ENCODE measurements at regions not wholly inside any gene's neighbourhood (a gene's known extent, or its start where the extent isn't known, plus 50 kb on each side); places are given as distances from the start of the nearest gene placed in this dataset.
"Not testable (repeated sequence)": the region's sequence is repeated elsewhere in the genome, so short reads cannot be mapped to it uniquely, and the experiment has no call there.

DNA sequence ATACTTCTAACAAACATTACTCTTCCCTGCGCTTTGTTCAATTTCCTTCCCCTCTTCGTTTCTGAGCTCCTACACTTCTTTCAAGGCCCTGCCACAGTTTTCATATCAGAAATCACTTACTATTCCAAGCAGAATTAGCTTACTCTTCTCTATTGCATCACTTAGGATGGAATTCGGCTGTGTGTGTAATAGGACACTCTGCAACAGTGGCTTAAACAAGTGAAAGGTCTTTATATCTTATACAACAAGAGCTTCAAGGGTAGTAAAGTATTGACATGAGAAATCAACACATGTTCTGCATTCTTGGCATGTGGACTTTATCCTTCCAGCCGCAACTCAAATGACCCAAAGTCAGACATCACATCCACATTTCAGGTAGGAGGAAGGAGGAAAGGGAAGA, 279.6 kb downstream of the PCDH20 start:
- no peak for FAIRE-seq

DNA sequence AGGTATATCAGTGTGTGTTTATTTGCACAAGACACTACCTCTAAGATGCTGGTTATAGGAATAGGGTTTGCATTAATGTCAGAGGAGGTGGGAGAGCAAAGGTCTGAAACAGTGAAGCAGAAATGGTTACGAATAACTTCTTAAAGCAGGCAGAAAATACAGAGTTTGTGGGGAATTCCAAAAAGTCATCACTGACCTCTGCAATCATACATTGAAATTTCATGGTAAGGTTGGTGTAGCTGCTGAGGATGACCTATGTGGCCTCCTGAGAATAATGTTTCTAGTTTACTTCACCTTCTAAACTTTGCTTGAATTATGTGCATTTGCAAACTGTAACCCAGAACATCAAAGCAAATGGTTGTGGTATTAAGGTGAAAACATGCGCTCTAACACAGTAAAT, 280.1 kb downstream of the PCDH20 start:
- no peak for FAIRE-seq

GRCh38 chr13:61128850-61129645, 286.6 kb downstream of the PCDH20 start:
- FAIRE-seq, result no peak

DNA sequence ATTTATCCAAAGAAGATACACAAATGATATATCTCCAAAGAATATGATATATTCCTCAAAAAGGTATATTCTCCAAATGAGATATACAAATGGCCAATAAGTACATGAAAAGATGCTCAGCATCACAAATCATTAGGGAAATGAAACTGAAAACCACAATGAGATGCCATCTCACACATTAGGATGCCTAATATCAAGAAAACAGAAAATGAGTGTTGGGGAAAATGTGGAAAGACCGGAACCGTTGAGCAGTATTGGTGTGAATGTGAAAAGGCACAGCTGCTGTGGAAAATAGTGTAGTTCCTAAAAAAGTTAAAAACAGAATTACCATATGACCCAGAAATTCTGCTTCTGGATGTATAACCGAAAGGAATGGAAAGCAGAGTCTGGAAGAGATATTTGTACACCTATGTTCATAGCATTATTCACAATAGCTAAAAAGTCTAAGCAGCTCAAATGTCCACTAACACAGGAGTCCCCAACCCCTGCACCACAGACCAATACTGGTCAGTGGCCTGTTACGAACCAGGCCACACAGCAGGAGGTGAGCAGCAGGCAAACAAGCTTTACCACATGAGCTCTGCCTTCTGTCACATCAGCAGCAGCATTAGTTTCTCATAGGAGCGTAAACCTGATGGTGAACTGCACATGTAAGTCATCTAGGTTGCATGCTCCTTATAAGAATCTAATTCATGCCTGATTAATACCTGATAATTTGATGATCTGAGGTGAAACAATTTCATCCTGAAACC, 291.9 kb downstream of the PCDH20 start:
- no peak for FAIRE-seq

DNA sequence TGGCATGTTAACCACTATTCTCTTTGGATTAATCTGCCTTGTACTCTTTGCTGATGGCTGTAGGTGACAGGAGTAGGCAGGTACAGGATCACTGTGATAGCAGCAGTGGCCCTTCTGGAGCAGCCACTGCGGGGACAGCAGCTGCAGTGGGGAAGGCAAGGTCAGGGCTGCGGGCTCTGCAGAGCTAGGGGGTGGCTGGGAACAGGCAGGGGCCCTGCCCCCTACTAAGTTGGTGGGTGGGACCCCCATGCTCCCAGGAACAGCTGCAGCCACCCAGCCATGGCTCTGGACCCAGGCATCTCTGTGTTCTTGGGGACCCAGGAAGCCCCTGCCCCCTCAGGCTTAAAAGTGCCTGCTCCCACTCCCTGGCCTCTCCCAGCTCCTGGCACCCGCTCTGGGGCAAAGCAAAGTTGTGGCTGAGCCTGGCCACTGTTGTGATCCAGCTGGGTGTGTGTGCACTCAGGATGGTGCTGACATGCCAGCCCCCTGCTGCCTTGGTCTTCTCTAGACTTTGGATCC, 302.4 kb downstream of the PCDH20 start:
- no peak for FAIRE-seq

GRCh38 chr13:61111529-61111928, 304.1 kb downstream of the PCDH20 start:
- no peak for FAIRE-seq

GRCh38 chr13:61110732-61111131, 304.9 kb downstream of the PCDH20 start:
- no peak for FAIRE-seq

- no peak for FAIRE-seq
Observed at GRCh38 chr13:61109741-61110140, 305.9 kb downstream of the PCDH20 start.

- no peak for FAIRE-seq
Observed at GRCh38 chr13:61107989-61108388, 307.7 kb downstream of the PCDH20 start.

DNA sequence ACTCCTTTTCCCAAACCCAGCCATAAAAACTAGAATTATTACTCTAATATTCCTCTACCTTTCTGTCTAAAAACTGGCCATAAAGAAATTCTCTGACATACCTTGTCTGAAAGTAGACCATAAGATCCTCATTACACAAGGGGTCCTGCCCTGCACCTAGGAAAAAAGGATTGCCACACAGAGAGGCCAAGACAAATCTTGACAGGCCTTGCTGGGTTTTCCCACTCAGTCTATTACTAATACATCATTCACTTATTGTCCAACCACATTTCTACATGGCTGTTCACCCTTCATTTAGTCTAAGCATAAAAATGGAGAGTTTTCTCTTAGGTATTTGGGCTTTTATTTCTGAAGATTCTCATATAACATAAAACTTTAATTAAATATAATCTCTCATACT, 319.8 kb downstream of the PCDH20 start:
- FAIRE-seq, result no peak

DNA sequence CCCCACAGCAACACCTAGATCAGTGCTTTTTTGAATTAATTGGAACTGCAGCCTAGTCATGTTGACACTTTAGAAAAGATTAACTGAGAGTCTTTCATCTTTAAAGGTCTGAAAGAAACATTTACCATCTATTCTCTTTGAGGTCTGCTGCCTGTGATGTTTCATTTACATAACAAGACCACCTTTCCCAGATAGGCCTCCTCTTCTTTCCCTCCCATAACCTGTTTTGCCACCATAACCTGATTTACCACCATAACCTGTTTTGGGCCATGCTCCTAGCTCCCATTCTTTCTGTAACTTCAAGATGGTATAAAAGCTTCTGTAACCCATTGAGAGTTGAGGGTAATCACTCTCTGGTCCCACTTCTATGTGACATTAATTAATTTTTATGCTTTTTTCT, 320.8 kb downstream of the PCDH20 start:
- no peak for FAIRE-seq

GRCh38 chr13:61089894-61090293, 325.8 kb downstream of the PCDH20 start:
- not testable (repeated sequence) for FAIRE-seq

GRCh38 chr13:61086087-61086486, 329.6 kb downstream of the PCDH20 start:
- no peak for FAIRE-seq

DNA sequence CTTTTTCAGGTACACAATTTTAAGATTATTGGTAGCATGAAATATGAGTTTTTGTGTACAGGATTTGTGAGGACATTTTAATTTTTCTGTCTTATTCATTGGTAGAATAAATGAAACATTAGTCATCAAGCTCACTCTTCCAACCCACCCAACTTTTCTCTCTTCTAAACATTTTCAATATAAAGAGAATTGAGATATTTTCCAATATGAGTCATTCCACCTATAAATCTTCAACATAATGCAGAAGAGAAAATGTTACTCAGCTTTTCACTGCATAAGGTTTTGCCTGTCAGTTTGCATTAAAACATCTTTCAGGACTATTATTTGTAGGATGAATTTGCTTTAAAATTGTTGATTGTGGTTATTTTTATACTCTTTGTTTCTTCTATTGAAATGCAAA, 330.7 kb downstream of the PCDH20 start:
- FAIRE-seq, result no peak

DNA sequence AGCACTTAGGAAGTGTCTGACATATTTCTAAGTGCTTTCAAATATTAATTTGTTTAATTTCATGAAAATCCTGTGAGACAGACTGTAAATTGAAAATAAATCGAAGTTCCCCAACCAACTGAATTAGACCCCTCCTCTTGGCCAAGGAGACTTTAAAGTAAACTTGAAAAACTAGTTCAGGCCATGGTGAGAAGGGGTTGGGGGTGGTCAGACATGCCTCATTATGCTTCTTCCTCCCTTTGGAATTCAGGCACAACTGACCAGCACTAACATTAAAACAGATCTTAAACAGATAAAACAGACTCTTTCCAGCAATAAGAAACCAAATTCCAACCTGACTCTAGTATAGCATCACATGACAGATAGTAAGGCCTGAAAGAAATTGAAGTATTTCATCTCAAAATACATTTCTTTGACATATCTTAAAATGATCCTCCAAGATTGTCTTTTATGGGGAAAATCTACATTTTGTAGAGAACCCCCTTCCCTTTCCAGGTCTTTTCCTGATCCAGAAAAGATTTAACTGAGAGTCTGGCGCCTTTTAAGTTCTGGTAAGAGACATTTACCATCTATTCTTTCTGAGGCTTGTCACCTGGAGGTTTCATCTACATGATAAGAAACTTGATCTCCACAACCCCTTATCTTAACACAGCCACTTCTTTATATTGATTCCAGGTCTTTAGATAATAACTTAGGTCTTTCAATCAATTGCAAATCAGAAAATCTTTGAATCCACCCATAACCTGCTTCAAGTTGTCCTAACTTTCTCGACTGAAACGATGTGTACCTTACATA, 336.5 kb downstream of the PCDH20 start:
- FAIRE-seq, result no peak

DNA sequence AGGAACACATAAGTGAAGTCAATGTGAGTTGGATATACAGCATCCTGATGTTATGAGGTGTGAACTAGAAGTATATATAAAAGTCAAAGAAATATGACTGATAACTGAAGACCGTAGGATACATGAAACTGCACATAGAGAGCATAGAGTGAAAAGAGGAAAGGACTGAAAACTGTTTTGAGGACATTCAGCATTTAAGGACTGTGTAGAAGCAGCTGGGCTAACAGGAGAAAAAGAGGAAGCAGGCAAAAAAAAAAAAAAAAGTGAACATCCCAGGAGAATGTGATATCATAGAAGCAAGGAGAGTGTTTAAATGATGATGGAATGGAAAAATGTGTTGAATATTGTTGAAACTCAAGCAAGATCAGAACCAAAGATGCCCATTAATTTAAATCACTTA, 363.5 kb downstream of the PCDH20 start:
- no peak for FAIRE-seq

GRCh38 chr13:61045251-61045650, 370.4 kb downstream of the PCDH20 start:
- no peak for FAIRE-seq

DNA sequence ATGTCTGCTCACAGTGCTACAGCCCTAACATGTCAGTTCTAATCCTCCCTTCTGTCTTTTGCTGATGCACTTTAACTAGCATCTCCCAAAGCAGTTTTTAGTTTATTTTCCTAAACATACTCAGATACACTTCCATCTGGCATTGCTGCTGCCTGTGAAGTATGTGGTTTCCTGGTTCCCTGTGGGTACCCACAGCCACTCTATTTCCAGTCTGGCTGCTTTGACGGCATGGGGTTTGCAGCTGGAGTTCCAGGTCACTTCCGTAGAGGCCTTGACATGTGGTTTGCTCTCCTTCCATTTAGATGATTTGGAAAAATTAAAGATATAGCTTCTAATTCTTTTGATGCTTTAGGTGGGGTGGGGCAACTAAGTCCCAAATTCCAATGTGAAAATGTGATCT, 375.5 kb downstream of the PCDH20 start:
- FAIRE-seq, result no peak

GRCh38 chr13:61039302-61039701, 376.3 kb downstream of the PCDH20 start:
- FAIRE-seq, result no peak

DNA sequence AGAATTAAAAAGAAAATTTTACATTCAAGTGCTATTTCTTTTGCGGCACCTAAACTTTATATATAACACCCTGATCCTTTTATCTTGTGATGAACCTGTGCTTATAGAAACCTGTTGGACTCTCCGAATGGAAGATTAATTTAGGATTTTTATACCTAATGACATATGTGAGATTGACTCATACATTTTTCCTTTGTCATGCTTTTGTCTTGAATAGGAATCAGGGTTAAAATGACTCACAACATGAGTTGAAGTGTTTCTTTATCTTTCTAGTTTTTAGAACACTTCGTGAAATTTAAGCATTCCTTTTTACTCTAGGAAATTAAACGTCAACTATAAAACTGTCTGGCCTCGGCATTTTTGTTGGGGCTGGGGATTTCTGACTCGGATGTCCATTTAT, 378.9 kb downstream of the PCDH20 start:
- FAIRE-seq, result no peak

DNA sequence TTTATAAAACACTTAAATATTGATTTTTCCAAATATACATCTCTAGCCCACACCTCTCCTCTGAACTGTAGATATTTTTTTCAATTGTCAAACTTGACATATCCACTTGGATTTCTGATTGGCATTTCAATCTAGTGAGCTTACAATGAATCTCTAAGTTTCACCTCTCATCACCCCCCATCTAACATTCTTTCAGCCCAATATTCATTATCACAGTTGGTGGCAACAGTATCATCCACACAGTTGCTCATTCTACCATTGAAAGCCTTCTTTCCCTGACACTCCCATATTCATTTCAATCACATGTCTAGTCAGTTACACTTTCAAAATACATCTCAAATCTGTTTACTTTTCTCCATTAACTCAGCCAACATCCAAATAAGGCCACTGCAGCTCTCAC, 385.2 kb downstream of the PCDH20 start:
- FAIRE-seq, result no peak

DNA sequence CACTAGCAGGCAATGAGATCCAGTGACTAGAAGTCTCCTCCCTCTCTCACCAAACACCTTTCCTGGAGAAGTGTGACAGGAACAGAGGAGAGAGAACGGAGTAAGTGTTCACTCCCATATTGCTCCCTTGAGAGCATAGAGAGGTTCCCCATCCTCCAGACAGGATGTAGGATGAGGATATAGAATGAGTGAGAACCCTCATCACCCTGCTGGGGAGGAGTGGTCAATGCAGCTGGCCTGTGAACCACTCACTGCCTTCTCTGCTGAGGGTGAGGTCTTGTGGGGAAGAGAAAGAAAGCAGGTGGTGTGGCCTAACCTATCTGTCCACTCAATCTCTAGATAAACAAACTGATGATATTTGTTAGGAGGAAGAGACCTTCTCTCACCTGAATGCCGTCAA, 386.6 kb downstream of the PCDH20 start:
- FAIRE-seq, result no peak

- no peak for FAIRE-seq
Observed at GRCh38 chr13:61024046-61024445, 391.6 kb downstream of the PCDH20 start.

Measured in A204.1 (cell line).